ENCODE measurements at regions not wholly inside any gene's neighbourhood (a gene's known extent, or its start where the extent isn't known, plus 50 kb on each side); places are given as distances from the start of the nearest gene placed in this dataset.
"Not testable (repeated sequence)": the region's sequence is repeated elsewhere in the genome, so short reads cannot be mapped to it uniquely, and the experiment has no call there.

GRCh38 chr13:43946281-43946680 lies 66.6 kb downstream of the LACC1 start:
- Histone ChIP-seq H3K27me3 (ENCODE audit: control insufficient read depth in 3 of 3, insufficient read depth in 3 of 3, low read length in 3 of 3) (no peaks in the 10 kb centered on the region), H3K27ac (ENCODE audit: low read depth, low read length) (no peak overlapping the region), H3K4me1 (ENCODE audit: control insufficient read depth in 3 of 3, insufficient read depth in 3 of 3, low read length in 3 of 3) (no peaks in the 10 kb centered on the region), H3K9me3 (ENCODE audit: control insufficient read depth in 3 of 3, low read length in 3 of 3) (no peaks in the 10 kb centered on the region), H3K4me3 (ENCODE audit: low read length in 3 of 3) (no peak overlapping the region), H3K36me3 (ENCODE audit: control insufficient read depth in 3 of 3, insufficient read depth in 3 of 3, low read length in 3 of 3) (no peaks in the 10 kb centered on the region), H3K9ac (ENCODE audit: low read depth in 1 of 3, low read length in 3 of 3) (no peak overlapping the region)

- H3K9ac ChIP-seq (ENCODE audit: low read depth in 1 of 3, low read length in 3 of 3): no peak overlapping the region
- H3K9me3 ChIP-seq (ENCODE audit: control insufficient read depth in 3 of 3, low read length in 3 of 3): no peaks in the 10 kb centered on the region
- H3K27me3 ChIP-seq (ENCODE audit: control insufficient read depth in 3 of 3, insufficient read depth in 3 of 3, low read length in 3 of 3): no peaks in the 10 kb centered on the region
- no peaks in the 10 kb centered on the region for H3K4me1 ChIP-seq (ENCODE audit: control insufficient read depth in 3 of 3, insufficient read depth in 3 of 3, low read length in 3 of 3)
- no peak overlapping the region for H3K27ac ChIP-seq (ENCODE audit: low read depth, low read length)
- no peak overlapping the region for H3K4me3 ChIP-seq (ENCODE audit: low read length in 3 of 3)
- H3K36me3 ChIP-seq (ENCODE audit: control insufficient read depth in 3 of 3, insufficient read depth in 3 of 3, low read length in 3 of 3): no peaks in the 10 kb centered on the region
Observed at GRCh38 chr13:43947897-43948458, 68.3 kb downstream of the LACC1 start.

DNA sequence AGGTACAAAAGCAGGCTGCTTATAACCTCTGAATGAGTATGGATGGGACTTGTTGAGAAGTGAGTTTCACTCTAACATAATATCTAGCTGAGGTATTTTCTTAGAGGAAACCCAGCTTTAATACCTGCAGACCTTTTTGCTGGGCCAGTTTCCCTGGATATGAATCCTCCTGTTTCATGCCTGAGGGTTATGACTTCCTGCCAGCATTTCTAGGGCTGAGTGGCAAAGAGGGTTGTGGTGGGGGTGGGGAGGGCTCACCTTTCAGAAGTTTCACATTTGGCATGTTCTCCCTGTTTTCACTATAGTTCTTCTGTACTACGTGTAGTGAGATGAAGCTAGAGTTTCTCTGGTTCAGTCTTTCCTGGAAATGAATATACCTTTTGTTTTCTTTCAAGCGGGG lies 73.7 kb downstream of the LACC1 start:
- Histone ChIP-seq H3K9ac (ENCODE audit: low read depth in 1 of 3, low read length in 3 of 3) (no peak overlapping the region), H3K4me1 (ENCODE audit: control insufficient read depth in 3 of 3, insufficient read depth in 3 of 3, low read length in 3 of 3) (peaks cover 0 to 2% (median 0%) of the 10 kb centered on the region in 3 donors), H3K9me3 (ENCODE audit: control insufficient read depth in 3 of 3, low read length in 3 of 3) (no peaks in the 10 kb centered on the region), H3K4me3 (ENCODE audit: low read length in 3 of 3) (no peak overlapping the region), H3K36me3 (ENCODE audit: control insufficient read depth in 3 of 3, insufficient read depth in 3 of 3, low read length in 3 of 3) (no peaks in the 10 kb centered on the region), H3K27ac (ENCODE audit: low read depth, low read length) (no peak overlapping the region), H3K27me3 (ENCODE audit: control insufficient read depth in 3 of 3, insufficient read depth in 3 of 3, low read length in 3 of 3) (no peaks in the 10 kb centered on the region)

DNA sequence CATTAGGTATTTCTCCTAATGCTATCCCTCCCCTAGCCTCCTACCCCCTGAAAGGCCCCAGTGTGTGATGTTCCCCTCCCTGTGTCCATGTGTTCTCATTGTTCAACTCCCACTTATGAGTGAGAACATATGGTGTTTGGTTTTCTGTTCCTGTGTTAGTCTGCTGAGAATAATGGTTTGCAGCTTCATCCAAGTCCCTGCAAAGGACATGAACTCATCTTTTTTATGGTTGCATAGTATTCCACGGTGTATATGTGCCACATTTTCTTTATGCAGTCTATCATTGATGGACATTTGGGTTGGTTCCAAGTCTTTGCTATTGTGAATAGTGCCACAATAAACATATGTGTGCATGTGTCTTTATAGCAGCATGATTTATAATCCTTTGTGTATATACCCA lies 77.3 kb downstream of the LACC1 start:
- H3K4me3 ChIP-seq (ENCODE audit: low read length in 3 of 3); H3K27ac ChIP-seq (ENCODE audit: low read depth, low read length); H3K9me3 ChIP-seq (ENCODE audit: control insufficient read depth in 3 of 3, low read length in 3 of 3); H3K9ac ChIP-seq (ENCODE audit: low read depth in 1 of 3, low read length in 3 of 3); H3K4me1 ChIP-seq (ENCODE audit: control insufficient read depth in 3 of 3, insufficient read depth in 3 of 3, low read length in 3 of 3); H3K27me3 ChIP-seq (ENCODE audit: control insufficient read depth in 3 of 3, insufficient read depth in 3 of 3, low read length in 3 of 3); H3K36me3 ChIP-seq (ENCODE audit: control insufficient read depth in 3 of 3, insufficient read depth in 3 of 3, low read length in 3 of 3): not testable (repeated sequence)

GRCh38 chr13:43959291-43959690 lies 79.6 kb downstream of the LACC1 start:
- Histone ChIP-seq H3K9me3 (ENCODE audit: control insufficient read depth in 3 of 3, low read length in 3 of 3) (no peaks in the 10 kb centered on the region), H3K4me1 (ENCODE audit: control insufficient read depth in 3 of 3, insufficient read depth in 3 of 3, low read length in 3 of 3) (no peaks in the 10 kb centered on the region), H3K27ac (ENCODE audit: low read depth, low read length) (no peak overlapping the region), H3K27me3 (ENCODE audit: control insufficient read depth in 3 of 3, insufficient read depth in 3 of 3, low read length in 3 of 3) (no peaks in the 10 kb centered on the region), H3K4me3 (ENCODE audit: low read length in 3 of 3) (no peak overlapping the region), H3K9ac (ENCODE audit: low read depth in 1 of 3, low read length in 3 of 3) (no peak overlapping the region), H3K36me3 (ENCODE audit: control insufficient read depth in 3 of 3, insufficient read depth in 3 of 3, low read length in 3 of 3) (no peaks in the 10 kb centered on the region)

DNA sequence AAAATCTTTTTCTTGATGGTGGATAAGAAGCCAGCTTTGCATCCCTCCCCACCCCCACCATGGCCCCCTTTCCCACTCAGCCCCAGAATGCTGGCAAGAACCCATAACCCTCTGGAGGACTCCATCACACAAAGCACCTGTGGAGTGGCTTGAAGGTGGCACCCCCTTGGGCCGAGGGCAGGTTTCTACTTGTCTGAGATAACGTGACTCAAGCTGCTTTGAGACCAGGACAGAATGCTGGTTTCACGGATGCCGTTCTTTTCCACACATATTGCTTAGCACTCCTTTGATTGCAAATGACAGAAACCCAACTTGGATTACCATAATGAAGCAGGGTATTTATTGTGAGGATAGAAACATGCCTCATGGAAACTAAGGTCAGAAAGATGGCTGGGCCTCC lies 82.2 kb downstream of the LACC1 start:
- H3K36me3 ChIP-seq (ENCODE audit: control insufficient read depth in 3 of 3, insufficient read depth in 3 of 3, low read length in 3 of 3): no peaks in the 10 kb centered on the region
- H3K27me3 ChIP-seq (ENCODE audit: control insufficient read depth in 3 of 3, insufficient read depth in 3 of 3, low read length in 3 of 3): no peaks in the 10 kb centered on the region
- H3K27ac ChIP-seq (ENCODE audit: low read depth, low read length): no peak overlapping the region
- no peak overlapping the region for H3K9ac ChIP-seq (ENCODE audit: low read depth in 1 of 3, low read length in 3 of 3)
- no peaks in the 10 kb centered on the region for H3K9me3 ChIP-seq (ENCODE audit: control insufficient read depth in 3 of 3, low read length in 3 of 3)
- no peak overlapping the region for H3K4me3 ChIP-seq (ENCODE audit: low read length in 3 of 3)
- H3K4me1 ChIP-seq (ENCODE audit: control insufficient read depth in 3 of 3, insufficient read depth in 3 of 3, low read length in 3 of 3): no peaks in the 10 kb centered on the region

DNA sequence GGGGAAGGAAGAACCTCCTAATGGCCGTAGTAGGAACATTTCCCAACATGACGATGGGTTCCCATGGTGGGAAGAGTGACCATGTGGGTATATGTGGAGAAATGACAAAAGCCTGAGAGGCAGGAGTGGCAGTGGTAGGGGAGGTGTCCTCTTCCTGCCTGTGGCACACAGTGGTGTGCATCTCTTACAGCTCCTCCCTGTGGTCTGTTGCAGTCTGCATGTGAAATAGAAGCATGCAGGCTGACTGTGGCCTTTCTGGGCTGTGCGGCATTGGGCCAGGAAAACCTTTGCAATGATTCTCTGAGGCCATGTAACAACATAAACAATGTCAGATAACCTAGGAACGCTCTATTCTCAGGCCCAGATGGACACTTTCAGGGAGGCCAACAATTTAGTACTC lies 84.0 kb downstream of the LACC1 start:
- H3K4me3 ChIP-seq (ENCODE audit: low read length in 3 of 3): no peak overlapping the region
- H3K9ac ChIP-seq (ENCODE audit: low read depth in 1 of 3, low read length in 3 of 3): no peak overlapping the region
- H3K27ac ChIP-seq (ENCODE audit: low read depth, low read length): no peak overlapping the region
- H3K4me1 ChIP-seq (ENCODE audit: control insufficient read depth in 3 of 3, insufficient read depth in 3 of 3, low read length in 3 of 3): no peaks in the 10 kb centered on the region
- no peaks in the 10 kb centered on the region for H3K9me3 ChIP-seq (ENCODE audit: control insufficient read depth in 3 of 3, low read length in 3 of 3)
- no peaks in the 10 kb centered on the region for H3K36me3 ChIP-seq (ENCODE audit: control insufficient read depth in 3 of 3, insufficient read depth in 3 of 3, low read length in 3 of 3)
- H3K27me3 ChIP-seq (ENCODE audit: control insufficient read depth in 3 of 3, insufficient read depth in 3 of 3, low read length in 3 of 3): no peaks in the 10 kb centered on the region

DNA sequence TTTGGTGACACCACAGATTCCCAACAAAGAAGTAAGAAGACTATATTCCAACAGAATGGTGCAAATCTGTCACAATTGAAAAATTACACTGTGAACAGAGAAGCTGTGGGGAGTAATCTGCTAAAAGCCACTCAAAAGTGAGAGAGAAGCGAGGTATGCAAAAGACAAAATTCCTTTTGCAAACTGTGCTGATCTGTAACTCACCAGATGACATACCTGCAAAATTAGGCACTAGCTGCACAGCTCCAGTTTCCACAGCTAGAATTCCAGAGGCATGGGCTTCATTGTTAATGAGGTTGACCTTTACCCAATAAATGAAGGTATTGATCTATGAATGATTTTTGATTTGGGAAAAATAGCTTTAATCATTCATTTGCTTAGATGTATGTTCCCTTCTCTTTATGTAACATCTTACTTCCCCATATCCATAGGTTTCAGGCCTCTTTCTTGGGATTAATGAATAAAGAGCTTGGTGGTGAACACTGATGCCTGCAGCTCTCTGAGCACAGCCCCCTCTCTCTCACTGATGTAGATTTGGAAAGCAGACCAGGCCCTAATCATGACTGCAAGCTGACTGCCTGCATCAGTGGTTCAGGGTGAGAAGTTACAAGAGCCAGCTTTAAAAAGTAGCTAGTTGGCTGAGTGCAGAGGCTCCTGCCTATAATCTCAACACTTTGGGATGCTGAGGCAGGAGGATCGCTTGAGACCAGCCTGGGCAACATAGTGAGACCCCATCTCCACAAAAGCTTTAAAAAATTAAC lies 85.2 kb downstream of the LACC1 start:
- H3K36me3 ChIP-seq (ENCODE audit: control insufficient read depth in 3 of 3, insufficient read depth in 3 of 3, low read length in 3 of 3): no peaks in the 10 kb centered on the region
- H3K4me3 ChIP-seq (ENCODE audit: low read length in 3 of 3): no peak overlapping the region
- H3K9me3 ChIP-seq (ENCODE audit: control insufficient read depth in 3 of 3, low read length in 3 of 3): no peaks in the 10 kb centered on the region
- no peaks in the 10 kb centered on the region for H3K4me1 ChIP-seq (ENCODE audit: control insufficient read depth in 3 of 3, insufficient read depth in 3 of 3, low read length in 3 of 3)
- no peak overlapping the region for H3K27ac ChIP-seq (ENCODE audit: low read depth, low read length)
- no peak overlapping the region for H3K9ac ChIP-seq (ENCODE audit: low read depth in 1 of 3, low read length in 3 of 3)
- no peaks in the 10 kb centered on the region for H3K27me3 ChIP-seq (ENCODE audit: control insufficient read depth in 3 of 3, insufficient read depth in 3 of 3, low read length in 3 of 3)

GRCh38 chr13:43965459-43965845 lies 85.7 kb downstream of the LACC1 start:
- H3K4me3 ChIP-seq (ENCODE audit: low read length in 3 of 3): no peak overlapping the region
- H3K4me1 ChIP-seq (ENCODE audit: control insufficient read depth in 3 of 3, insufficient read depth in 3 of 3, low read length in 3 of 3): no peaks in the 10 kb centered on the region
- H3K27me3 ChIP-seq (ENCODE audit: control insufficient read depth in 3 of 3, insufficient read depth in 3 of 3, low read length in 3 of 3): no peaks in the 10 kb centered on the region
- no peaks in the 10 kb centered on the region for H3K36me3 ChIP-seq (ENCODE audit: control insufficient read depth in 3 of 3, insufficient read depth in 3 of 3, low read length in 3 of 3)
- no peaks in the 10 kb centered on the region for H3K9me3 ChIP-seq (ENCODE audit: control insufficient read depth in 3 of 3, low read length in 3 of 3)
- H3K27ac ChIP-seq (ENCODE audit: low read depth, low read length): no peak overlapping the region
- no peak overlapping the region for H3K9ac ChIP-seq (ENCODE audit: low read depth in 1 of 3, low read length in 3 of 3)

GRCh38 chr13:43968251-43968942 lies 88.7 kb downstream of the LACC1 start:
- not testable (repeated sequence) for H3K36me3 ChIP-seq (ENCODE audit: control insufficient read depth in 3 of 3, insufficient read depth in 3 of 3, low read length in 3 of 3); H3K9me3 ChIP-seq (ENCODE audit: control insufficient read depth in 3 of 3, low read length in 3 of 3); H3K4me1 ChIP-seq (ENCODE audit: control insufficient read depth in 3 of 3, insufficient read depth in 3 of 3, low read length in 3 of 3); H3K27me3 ChIP-seq (ENCODE audit: control insufficient read depth in 3 of 3, insufficient read depth in 3 of 3, low read length in 3 of 3); H3K4me3 ChIP-seq (ENCODE audit: low read length in 3 of 3); H3K9ac ChIP-seq (ENCODE audit: low read depth in 1 of 3, low read length in 3 of 3); H3K27ac ChIP-seq (ENCODE audit: low read depth, low read length)
